ENCODE measurements at regions not wholly inside any gene's neighbourhood (a gene's known extent, or its start where the extent isn't known, plus 50 kb on each side); places are given as distances from the start of the nearest gene placed in this dataset.

DNA sequence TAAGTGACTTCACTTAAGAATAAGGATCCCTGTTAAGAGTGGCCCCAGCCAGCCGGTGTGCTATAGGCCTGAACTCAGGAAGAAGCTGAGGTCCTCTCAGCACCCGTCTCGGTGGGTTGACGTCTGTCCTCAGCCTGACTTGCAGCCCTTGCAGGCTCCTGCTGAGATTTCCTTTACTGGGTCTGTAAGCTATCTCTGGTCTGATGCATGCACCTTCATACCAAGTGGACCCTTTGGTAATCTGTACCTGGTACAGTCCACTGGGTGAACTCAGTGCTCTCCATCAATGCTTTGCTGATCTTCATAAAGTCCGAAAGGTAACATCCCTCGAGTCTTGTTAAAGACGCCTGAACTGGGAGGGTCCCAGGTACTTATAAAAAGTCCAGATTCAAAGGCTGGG, 212.0 kb upstream of the PPP2R3A start:
- Mint-ChIP-seq H3K27me3 (ENCODE audit: low read depth) (no peaks in the 10 kb centered on the region), H3K4me1 (ENCODE audit: low read depth) (no peaks in the 10 kb centered on the region), H3K9me3 (no peaks in the 10 kb centered on the region), H3K36me3 (ENCODE audit: low read depth) (no peaks in the 10 kb centered on the region), H3K27ac (no peak overlapping the region), H3K4me3 (no peak overlapping the region)
- intact Hi-C loops (cut with micrococcal nuclease) = no loop called here
- DNase-seq = no peak
- CTCF ChIA-PET = no interaction called here

- no peaks in the 10 kb centered on the region for H3K4me1 Mint-ChIP-seq (ENCODE audit: low read depth)
These were observed 210.0 kb upstream of the PPP2R3A start for GRCh38 chr3:135755330-135756105.

GRCh38 chr3:135756106-135756668, 209.3 kb upstream of the PPP2R3A start:
- H3K27me3 Mint-ChIP-seq (ENCODE audit: low read depth) = no peaks in the 10 kb centered on the region
- H3K4me3 Mint-ChIP-seq = no peak overlapping the region
- intact Hi-C loops (cut with micrococcal nuclease) = no loop called here
- no peaks in the 10 kb centered on the region for H3K9me3 Mint-ChIP-seq
- no peak overlapping the region for H3K27ac Mint-ChIP-seq
- H3K36me3 Mint-ChIP-seq (ENCODE audit: low read depth) = no peaks in the 10 kb centered on the region
- DNase-seq = no peak
- CTCF ChIA-PET = interaction anchor here (0.6 kb wide), 1 partner anchor 166 kb away, joined by 3 read pairs; no protein-coding TSS in a partner anchor
- H3K4me1 Mint-ChIP-seq (ENCODE audit: low read depth) = no peaks in the 10 kb centered on the region

More at GRCh38 chr3:135755330-135756105, 210.0 kb upstream of the PPP2R3A start:
- CTCF ChIA-PET = no interaction called here
- no peaks in the 10 kb centered on the region for H3K36me3 Mint-ChIP-seq (ENCODE audit: low read depth)
- no peak overlapping the region for H3K4me3 Mint-ChIP-seq
- no peaks in the 10 kb centered on the region for H3K9me3 Mint-ChIP-seq
- no peak for DNase-seq
- intact Hi-C loops (cut with micrococcal nuclease) = no loop called here
- H3K27ac Mint-ChIP-seq = no peak overlapping the region
- no peaks in the 10 kb centered on the region for H3K27me3 Mint-ChIP-seq (ENCODE audit: low read depth)

DNA sequence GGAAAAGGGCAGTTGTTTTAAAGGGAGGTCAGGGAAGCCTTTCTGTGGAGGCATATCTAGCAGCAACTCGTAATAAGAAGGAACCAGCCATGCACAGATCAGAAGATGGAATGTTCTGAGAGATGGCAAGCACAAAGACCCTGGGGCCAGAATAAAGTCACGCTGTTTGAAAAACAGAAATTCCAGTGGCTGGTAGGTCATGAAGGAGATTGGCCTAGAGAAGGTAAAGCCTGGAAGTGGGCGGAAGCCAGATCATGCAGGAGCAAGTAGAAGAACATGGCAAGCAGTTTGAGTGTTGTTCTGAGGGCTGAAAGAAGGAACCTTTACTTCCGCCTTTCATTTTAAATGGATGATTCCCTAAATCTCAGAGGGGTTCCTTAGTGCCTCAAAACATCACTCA, 208.1 kb upstream of the PPP2R3A start:
- Mint-ChIP-seq H3K9me3 (no peaks in the 10 kb centered on the region), H3K4me1 (ENCODE audit: low read depth) (no peaks in the 10 kb centered on the region), H3K27me3 (ENCODE audit: low read depth) (no peaks in the 10 kb centered on the region), H3K4me3 (no peak overlapping the region), H3K27ac (no peak overlapping the region), H3K36me3 (ENCODE audit: low read depth) (no peaks in the 10 kb centered on the region)
- intact Hi-C loops (cut with micrococcal nuclease) = no loop called here
- no peak for DNase-seq
- CTCF ChIA-PET = no interaction called here

DNA sequence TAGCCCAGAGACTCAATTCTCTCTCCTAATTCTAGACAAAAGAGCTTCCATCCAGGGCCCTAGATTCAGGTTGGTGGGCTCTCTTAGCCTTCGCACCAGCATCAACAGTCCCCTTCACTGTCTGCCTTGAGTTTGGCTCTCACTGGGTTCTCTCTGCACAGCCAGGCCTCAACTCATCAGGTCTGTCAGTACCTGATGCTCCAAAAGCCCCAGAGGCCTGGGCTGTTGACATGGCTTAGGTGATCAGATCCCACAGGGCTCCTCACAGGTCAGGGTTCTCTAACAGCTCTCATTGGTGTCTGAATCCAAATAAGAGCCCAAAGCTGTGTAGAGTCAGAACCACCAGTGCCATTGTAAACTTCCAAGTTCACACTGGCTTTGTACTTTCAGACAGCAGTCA, 206.6 kb upstream of the PPP2R3A start:
- H3K9me3 Mint-ChIP-seq = no peaks in the 10 kb centered on the region
- no peaks in the 10 kb centered on the region for H3K36me3 Mint-ChIP-seq (ENCODE audit: low read depth)
- no peak overlapping the region for H3K4me3 Mint-ChIP-seq
- no peaks in the 10 kb centered on the region for H3K27me3 Mint-ChIP-seq (ENCODE audit: low read depth)
- intact Hi-C loops (cut with micrococcal nuclease) = no loop called here
- no peak overlapping the region for H3K27ac Mint-ChIP-seq
- H3K4me1 Mint-ChIP-seq (ENCODE audit: low read depth) = no peaks in the 10 kb centered on the region
- no peak for DNase-seq
- CTCF ChIA-PET = no interaction called here

GRCh38 chr3:135759651-135760050, 205.9 kb upstream of the PPP2R3A start:
- H3K9me3 Mint-ChIP-seq = no peaks in the 10 kb centered on the region
- no peaks in the 10 kb centered on the region for H3K27me3 Mint-ChIP-seq (ENCODE audit: low read depth)
- no peaks in the 10 kb centered on the region for H3K36me3 Mint-ChIP-seq (ENCODE audit: low read depth)
- intact Hi-C loops (cut with micrococcal nuclease) = no loop called here
- CTCF ChIA-PET = no interaction called here
- no peak for DNase-seq
- H3K4me3 Mint-ChIP-seq = no peak overlapping the region
- no peak overlapping the region for H3K27ac Mint-ChIP-seq
- no peaks in the 10 kb centered on the region for H3K4me1 Mint-ChIP-seq (ENCODE audit: low read depth)

- Mint-ChIP-seq H3K4me1 (ENCODE audit: low read depth) (no peaks in the 10 kb centered on the region), H3K36me3 (ENCODE audit: low read depth) (no peaks in the 10 kb centered on the region), H3K9me3 (peaks cover 2% of the 10 kb centered on the region), H3K4me3 (no peak overlapping the region), H3K27ac (no peak overlapping the region), H3K27me3 (ENCODE audit: low read depth) (no peaks in the 10 kb centered on the region)
- DNase-seq = no peak
- CTCF ChIA-PET = no interaction called here
- intact Hi-C loops (cut with micrococcal nuclease) = no loop called here
These were observed 204.9 kb upstream of the PPP2R3A start for GRCh38 chr3:135760581-135760980.

DNA sequence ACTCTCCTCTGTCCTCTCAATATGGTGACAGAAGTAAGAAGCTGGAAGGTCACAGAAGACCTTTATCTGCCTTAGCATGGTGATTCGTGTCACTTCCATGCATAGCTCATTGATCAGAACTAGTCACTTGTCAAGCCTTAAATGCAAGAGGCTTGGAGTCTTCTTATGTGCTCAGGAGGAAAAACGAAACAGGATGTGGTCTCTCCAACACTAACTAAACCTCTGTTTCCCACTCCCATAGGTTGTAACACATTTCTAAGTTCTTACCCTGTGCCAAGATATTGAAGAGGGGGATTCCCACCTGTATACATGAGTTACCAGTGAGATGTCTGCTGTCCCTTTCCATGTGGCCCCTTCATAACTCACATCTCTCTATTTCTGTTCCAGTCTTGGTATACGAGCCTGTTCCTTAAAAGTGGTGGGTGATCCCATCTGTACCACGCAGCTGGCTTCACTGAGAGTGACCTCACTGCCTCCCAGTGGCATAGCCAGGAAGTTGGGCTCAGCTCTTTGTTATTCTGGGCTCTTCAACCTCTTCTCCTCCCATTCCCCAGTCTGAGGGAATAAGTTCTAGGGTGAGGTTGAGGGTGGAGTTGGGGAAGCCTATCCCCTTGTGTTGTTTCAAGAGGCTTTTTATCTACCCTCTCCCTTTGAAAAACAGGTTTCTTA, 203.2 kb upstream of the PPP2R3A start:
- Mint-ChIP-seq H3K27me3 (ENCODE audit: low read depth) (no peaks in the 10 kb centered on the region), H3K9me3 (peaks cover 4% of the 10 kb centered on the region), H3K27ac (no peak overlapping the region), H3K36me3 (ENCODE audit: low read depth) (no peaks in the 10 kb centered on the region), H3K4me3 (no peak overlapping the region), H3K4me1 (ENCODE audit: low read depth) (no peaks in the 10 kb centered on the region)
- CTCF ChIA-PET = interaction anchor here (0.6 kb wide), 1 partner anchor 161 kb away, joined by 5 read pairs; no protein-coding TSS in a partner anchor
- intact Hi-C loops (cut with micrococcal nuclease) = no loop called here
- no peak for DNase-seq

DNA sequence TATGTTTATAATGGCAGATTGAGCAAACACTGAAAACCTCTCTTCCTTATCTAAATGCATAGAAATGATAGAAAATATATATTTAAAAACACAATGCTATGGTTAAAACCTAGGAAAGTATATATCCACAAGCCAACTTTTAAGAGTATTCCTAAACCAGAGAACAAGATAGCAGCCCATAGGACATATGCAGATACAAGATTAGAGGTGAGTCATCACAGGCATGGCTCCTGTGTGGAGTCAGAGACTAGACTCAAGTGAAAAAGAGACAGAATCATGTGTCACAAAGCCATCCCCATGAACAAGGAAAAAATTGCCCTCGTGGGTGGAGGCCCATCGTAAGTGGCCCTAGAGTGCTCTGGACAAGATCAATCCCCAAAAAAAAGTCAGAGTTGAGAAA, 199.4 kb upstream of the PPP2R3A start:
- no peak overlapping the region for H3K4me3 Mint-ChIP-seq
- no peaks in the 10 kb centered on the region for H3K36me3 Mint-ChIP-seq (ENCODE audit: low read depth)
- peaks cover 4% of the 10 kb centered on the region for H3K9me3 Mint-ChIP-seq
- no peaks in the 10 kb centered on the region for H3K4me1 Mint-ChIP-seq (ENCODE audit: low read depth)
- intact Hi-C loops (cut with micrococcal nuclease) = no loop called here
- CTCF ChIA-PET = no interaction called here
- H3K27ac Mint-ChIP-seq = no peak overlapping the region
- no peak for DNase-seq
- no peaks in the 10 kb centered on the region for H3K27me3 Mint-ChIP-seq (ENCODE audit: low read depth)

DNA sequence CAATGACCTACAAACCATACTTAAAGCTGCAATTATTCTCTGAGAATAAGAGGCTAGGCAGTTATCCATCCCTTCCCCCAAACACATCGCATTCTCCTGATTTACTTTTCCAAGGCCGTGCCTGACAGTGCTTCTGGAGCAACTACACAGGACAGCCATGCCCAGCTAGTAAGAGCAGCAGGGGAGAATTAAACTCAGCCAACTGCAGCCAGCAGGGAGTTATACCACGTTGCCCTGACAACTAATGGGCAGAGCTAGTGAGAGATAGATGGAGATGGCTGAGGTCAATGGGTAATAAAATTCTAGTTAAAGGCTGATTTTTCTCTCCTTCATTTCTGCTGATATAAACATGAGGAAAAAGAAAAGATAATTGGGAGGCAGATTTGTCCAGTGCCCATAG, 193.8 kb upstream of the PPP2R3A start:
- intact Hi-C loops (cut with micrococcal nuclease) = no loop called here
- H3K9me3 Mint-ChIP-seq = no peaks in the 10 kb centered on the region
- CTCF ChIA-PET = interaction anchor here (0.5 to 1.1 kb wide), 2 partner anchors 22 to 271 kb away, joined by 3 read pairs; no protein-coding TSS in a partner anchor

DNA sequence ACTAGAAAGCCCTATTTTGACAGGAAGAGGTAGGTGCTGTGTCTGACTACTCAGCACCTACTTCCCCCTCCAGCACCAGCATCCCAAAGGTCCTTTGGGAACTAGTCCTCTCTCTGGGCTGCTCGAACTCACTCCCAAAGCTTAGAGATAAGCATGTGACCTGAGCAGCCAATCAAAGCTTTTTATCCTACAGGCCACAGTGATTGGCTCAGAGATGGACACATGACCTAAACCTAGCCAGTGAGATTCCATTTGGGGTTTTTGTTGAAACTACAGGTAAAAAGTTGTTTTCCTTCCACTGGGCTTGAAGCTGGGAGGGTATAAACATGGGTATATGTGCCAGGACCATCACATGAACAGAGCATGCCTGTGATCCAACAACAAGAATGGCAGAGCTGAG, 186.5 kb upstream of the PPP2R3A start:
- Mint-ChIP-seq H3K27me3 (ENCODE audit: low read depth) (no peaks in the 10 kb centered on the region), H3K9me3 (no peaks in the 10 kb centered on the region), H3K27ac (no peak overlapping the region), H3K36me3 (ENCODE audit: low read depth) (no peaks in the 10 kb centered on the region), H3K4me1 (ENCODE audit: low read depth) (no peaks in the 10 kb centered on the region), H3K4me3 (no peak overlapping the region)
- CTCF ChIA-PET = no interaction called here
- no peak for DNase-seq
- intact Hi-C loops (cut with micrococcal nuclease) = no loop called here

More for the DNA sequence above, 193.8 kb upstream of the PPP2R3A start:
- Mint-ChIP-seq H3K36me3 (ENCODE audit: low read depth) (no peaks in the 10 kb centered on the region), H3K4me1 (ENCODE audit: low read depth) (no peaks in the 10 kb centered on the region), H3K4me3 (no peak overlapping the region), H3K27ac (no peak overlapping the region), H3K27me3 (ENCODE audit: low read depth) (no peaks in the 10 kb centered on the region)
- DNase-seq = no peak

- no peak overlapping the region for H3K27ac Mint-ChIP-seq
- H3K36me3 Mint-ChIP-seq (ENCODE audit: low read depth) = no peaks in the 10 kb centered on the region
- DNase-seq = no peak
- CTCF ChIA-PET = no interaction called here
- no peaks in the 10 kb centered on the region for H3K9me3 Mint-ChIP-seq
- intact Hi-C loops (cut with micrococcal nuclease) = no loop called here
- H3K4me1 Mint-ChIP-seq (ENCODE audit: low read depth) = no peaks in the 10 kb centered on the region
- no peak overlapping the region for H3K4me3 Mint-ChIP-seq
- no peaks in the 10 kb centered on the region for H3K27me3 Mint-ChIP-seq (ENCODE audit: low read depth)
These were observed 185.8 kb upstream of the PPP2R3A start for GRCh38 chr3:135779590-135780235.
